ENCODE measurements at regions not wholly inside any gene's neighbourhood (a gene's known extent, or its start where the extent isn't known, plus 50 kb on each side); places are given as distances from the start of the nearest gene placed in this dataset.

DNA sequence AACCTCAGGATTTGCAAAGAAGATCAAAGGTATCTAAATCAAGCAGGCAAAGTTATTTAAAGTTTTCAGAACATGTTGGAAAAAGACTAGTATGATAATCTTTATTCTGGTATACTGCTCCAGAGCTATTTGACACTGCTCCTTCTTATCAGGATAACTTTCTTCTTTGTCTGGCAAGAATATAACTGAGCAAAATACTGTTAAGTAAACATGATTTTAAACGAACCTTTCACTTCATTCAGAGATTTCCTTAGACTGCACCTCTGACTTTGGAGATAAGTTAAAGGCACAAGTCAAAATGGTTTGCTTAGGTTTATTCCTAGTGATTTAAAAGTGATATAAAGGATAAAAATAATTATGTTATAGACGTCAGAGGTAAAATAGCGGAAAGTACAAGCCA, 103.9 kb upstream of the CCDC190 start:
- DNase-seq (no peak), ATAC-seq (no peak)
- H3K9me3 ChIP-seq, result no peaks in the 10 kb centered on the region
- H3K27me3 ChIP-seq (ENCODE audit: insufficient read depth in 3 of 3, low read length in 2 of 3), result peaks cover 0 to 4% (median 0%) of the 10 kb centered on the region in 3 donors
- TF ChIP-seq, protein P1, sequence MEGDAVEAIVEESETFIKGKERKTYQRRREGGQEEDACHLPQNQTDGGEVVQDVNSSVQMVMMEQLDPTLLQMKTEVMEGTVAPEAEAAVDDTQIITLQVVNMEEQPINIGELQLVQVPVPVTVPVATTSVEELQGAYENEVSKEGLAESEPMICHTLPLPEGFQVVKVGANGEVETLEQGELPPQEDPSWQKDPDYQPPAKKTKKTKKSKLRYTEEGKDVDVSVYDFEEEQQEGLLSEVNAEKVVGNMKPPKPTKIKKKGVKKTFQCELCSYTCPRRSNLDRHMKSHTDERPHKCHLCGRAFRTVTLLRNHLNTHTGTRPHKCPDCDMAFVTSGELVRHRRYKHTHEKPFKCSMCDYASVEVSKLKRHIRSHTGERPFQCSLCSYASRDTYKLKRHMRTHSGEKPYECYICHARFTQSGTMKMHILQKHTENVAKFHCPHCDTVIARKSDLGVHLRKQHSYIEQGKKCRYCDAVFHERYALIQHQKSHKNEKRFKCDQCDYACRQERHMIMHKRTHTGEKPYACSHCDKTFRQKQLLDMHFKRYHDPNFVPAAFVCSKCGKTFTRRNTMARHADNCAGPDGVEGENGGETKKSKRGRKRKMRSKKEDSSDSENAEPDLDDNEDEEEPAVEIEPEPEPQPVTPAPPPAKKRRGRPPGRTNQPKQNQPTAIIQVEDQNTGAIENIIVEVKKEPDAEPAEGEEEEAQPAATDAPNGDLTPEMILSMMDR (IDR thresholded peaks at IDR 0.05), result no peak
- no peak overlapping the region for H3K4me3 ChIP-seq
- peaks cover 9% of the 10 kb centered on the region for H3K4me1 ChIP-seq
- intact Hi-C loops (cut with DNase I), result no loop called here
- H3K36me3 ChIP-seq (ENCODE audit: insufficient read depth in 1 of 2, low read depth in 1 of 2), result no peaks in the 10 kb centered on the region
- no peak overlapping the region for H3K27ac ChIP-seq
- 34 to 64% (median 52%) methylated on average over 3 of the region's 3 CpGs for WGBS, 3 donors

GRCh38 chr1:162956922-162957321, 95.9 kb upstream of the CCDC190 start:
- DNase-seq (no peak), ATAC-seq (no peak)
- H3K36me3 ChIP-seq (ENCODE audit: insufficient read depth in 1 of 2, low read depth in 1 of 2), result no peaks in the 10 kb centered on the region
- no peaks in the 10 kb centered on the region for H3K4me1 ChIP-seq
- 57 to 62% (median 59%) methylated on average over 2 of the region's 2 CpGs for WGBS, 3 donors
- TF ChIP-seq, protein P1 (IDR thresholded peaks at IDR 0.05), result no peak
- no peaks in the 10 kb centered on the region for H3K9me3 ChIP-seq
- no peak overlapping the region for H3K4me3 ChIP-seq
- intact Hi-C loops (cut with DNase I), result no loop called here
- no peak overlapping the region for H3K27ac ChIP-seq
- no peaks in the 10 kb centered on the region for H3K27me3 ChIP-seq (ENCODE audit: insufficient read depth in 3 of 3, low read length in 2 of 3)

DNA sequence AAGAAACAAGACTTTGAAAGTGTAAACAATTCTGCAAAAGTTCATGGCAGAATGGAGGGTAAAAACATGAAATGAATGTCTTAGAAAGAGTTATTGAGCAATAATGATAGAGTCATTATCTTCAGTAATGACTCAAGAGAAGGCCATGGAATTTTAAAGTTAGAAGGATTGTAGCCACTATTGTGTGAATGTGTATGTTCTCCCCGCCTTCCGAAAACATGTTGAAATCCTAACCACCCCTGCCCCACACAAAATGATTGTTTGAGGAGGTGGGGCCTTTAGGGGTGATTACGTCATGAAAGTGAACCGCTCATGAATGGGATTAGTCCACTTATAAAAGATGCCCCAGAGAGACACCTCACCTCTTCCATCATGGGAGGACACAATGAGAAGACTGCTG, 93.8 kb upstream of the CCDC190 start:
- Histone ChIP-seq H3K9me3 (no peaks in the 10 kb centered on the region), H3K27ac (no peak overlapping the region), H3K4me3 (no peak overlapping the region), H3K27me3 (ENCODE audit: insufficient read depth in 3 of 3, low read length in 2 of 3) (no peaks in the 10 kb centered on the region), H3K4me1 (no peaks in the 10 kb centered on the region), H3K36me3 (ENCODE audit: insufficient read depth in 1 of 2, low read depth in 1 of 2) (no peaks in the 10 kb centered on the region)
- TF ChIP-seq, protein P1 (IDR thresholded peaks at IDR 0.05), result no peak
- DNase-seq (no peak), ATAC-seq (no peak)
- WGBS, 3 donors, result 94 to 97% (median 95%) methylated on average over 4 of the region's 4 CpGs
- intact Hi-C loops (cut with DNase I), result no loop called here

DNA sequence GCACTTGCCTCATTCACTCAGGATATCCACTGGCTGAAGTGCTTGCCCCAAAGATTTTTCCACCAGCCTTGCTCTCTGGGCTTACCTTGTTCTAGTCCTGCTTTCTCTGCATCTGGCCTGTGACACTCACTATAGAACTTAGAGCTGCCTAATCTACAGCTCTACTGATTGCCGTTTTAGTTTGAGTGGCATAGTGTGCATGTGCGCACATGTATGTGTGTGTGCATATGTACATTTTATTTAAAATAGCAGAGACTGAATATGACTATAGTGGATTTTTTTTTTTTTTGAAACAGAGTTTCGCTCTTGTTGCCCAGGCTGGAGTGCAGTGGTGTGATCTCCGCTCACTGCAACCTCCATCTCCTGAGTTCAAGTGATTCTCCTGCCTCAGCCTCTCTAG, 92.0 kb upstream of the CCDC190 start:
- H3K36me3 ChIP-seq (ENCODE audit: insufficient read depth in 1 of 2, low read depth in 1 of 2), result no peaks in the 10 kb centered on the region
- no peak overlapping the region for H3K4me3 ChIP-seq
- H3K27ac ChIP-seq, result no peak overlapping the region
- DNase-seq, result no peak
- H3K9me3 ChIP-seq, result no peaks in the 10 kb centered on the region
- intact Hi-C loops (cut with DNase I), result no loop called here
- 93 to 96% (median 94%) methylated on average over 4 of the region's 4 CpGs for WGBS, 3 donors
- TF ChIP-seq, protein P1 (IDR thresholded peaks at IDR 0.05), result no peak
- no peaks in the 10 kb centered on the region for H3K27me3 ChIP-seq (ENCODE audit: insufficient read depth in 3 of 3, low read length in 2 of 3)
- no peak for ATAC-seq
- no peaks in the 10 kb centered on the region for H3K4me1 ChIP-seq

GRCh38 chr1:162951553-162952315, 90.8 kb upstream of the CCDC190 start:
- TF ChIP-seq, protein P1 (IDR thresholded peaks at IDR 0.05), result no peak
- intact Hi-C loops (cut with DNase I), result no loop called here
- Histone ChIP-seq H3K36me3 (ENCODE audit: insufficient read depth in 1 of 2, low read depth in 1 of 2) (no peaks in the 10 kb centered on the region), H3K4me1 (no peaks in the 10 kb centered on the region), H3K9me3 (no peaks in the 10 kb centered on the region), H3K4me3 (no peak overlapping the region), H3K27me3 (ENCODE audit: insufficient read depth in 3 of 3, low read length in 2 of 3) (no peaks in the 10 kb centered on the region), H3K27ac (no peak overlapping the region)
- DNase-seq (no peak), ATAC-seq (peak in 2 of 4 donors; percentile 54 to 60)
- 83 to 86% (median 84%) methylated on average over 2 of the region's 2 CpGs for WGBS, 3 donors

Data from psoas muscle (tissue), 7 donors.